CMK (cell line): ENCODE measurements at regions not wholly inside any gene's neighbourhood (a gene's known extent, or its start where the extent isn't known, plus 50 kb on each side); places are given as distances from the start of the nearest gene placed in this dataset.
"Not testable (repeated sequence)": the region's sequence is repeated elsewhere in the genome, so short reads cannot be mapped to it uniquely, and the experiment has no call there.

Experiments
- DNase-seq: peaks from one replicate; pipeline ENCODE4 v3.0.0-alpha.2; 2010; ENCODE audit warnings: low read depth

GRCh38 chr2:129796225-129796624 is 183.2 kb upstream of the RAB6C start:
- DNase-seq = no peak

DNA sequence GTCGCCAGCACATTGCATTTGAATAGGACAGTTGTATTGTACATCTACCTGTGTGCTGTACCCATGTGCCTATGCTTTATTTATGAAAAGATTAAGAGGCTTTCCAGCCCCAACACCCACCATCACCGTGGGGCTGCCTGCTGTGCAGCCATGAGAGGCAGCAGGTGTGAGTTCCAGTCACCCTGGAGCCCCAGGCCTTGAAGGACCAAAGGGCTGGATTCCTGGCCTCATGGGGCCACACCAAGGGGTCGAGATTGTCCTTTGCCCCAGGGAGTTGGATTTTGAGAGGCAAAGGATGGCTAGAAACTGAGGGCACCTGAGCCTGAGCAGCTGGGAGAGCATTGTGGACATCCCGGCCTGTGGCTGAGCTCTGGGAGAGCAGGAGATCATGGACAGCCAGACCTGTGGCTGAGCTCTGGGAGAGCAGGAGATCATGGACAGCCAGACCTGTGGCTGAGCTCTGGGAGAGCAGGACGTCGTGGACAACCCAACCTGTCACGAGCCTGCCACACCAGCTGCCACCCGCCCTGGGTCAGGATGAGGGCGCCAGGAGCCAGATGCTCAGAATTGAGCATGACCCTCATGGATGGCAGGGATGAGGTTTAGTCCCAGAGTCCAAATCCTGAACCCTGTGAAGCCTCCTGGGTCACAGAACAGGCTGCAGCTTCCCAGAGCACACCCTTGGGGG is 182.5 kb upstream of the RAB6C start:
- DNase-seq = no peak

DNA sequence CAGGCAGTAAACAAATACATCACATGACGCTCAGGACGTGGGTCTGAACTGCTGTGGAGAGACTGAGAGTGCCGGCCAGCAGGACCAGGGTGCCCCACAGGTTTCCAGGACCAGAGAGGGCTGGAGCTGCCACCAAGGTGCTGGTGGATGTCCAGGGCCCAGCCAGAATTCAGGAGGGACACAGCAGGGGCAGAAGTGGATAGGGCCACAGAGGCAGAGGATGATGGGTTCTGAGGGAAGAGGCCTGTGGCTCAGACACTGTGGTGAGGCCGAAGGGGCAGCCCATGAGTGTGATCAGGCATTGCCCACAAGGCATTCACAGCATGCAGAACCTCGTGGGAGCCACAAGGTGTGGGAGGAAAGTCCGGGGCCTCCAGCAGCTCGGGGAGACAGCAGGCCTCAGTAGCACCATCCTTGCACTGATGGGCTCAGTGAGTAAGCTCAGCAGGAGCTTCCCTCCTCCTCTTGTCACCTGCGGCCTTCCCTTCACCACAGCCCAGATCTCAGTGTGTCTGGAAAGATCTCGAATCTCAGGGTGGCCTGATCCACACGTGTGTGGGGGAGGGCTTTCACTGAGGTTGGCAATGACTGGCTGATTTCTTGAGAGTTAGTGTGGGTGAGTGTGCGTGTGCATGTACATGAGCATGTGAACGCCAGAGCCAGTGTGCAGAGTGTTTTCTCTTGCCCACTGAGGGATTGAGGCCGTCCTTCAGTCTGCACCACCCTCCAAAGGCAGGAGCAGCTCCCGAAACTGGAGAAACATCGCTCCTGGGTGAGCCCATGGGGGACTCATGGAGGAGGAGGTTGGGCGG is 181.8 kb upstream of the RAB6C start:
- DNase-seq = no peak

- no peak for DNase-seq
Observed at GRCh38 chr2:129798301-129798581, 181.2 kb upstream of the RAB6C start.

DNA sequence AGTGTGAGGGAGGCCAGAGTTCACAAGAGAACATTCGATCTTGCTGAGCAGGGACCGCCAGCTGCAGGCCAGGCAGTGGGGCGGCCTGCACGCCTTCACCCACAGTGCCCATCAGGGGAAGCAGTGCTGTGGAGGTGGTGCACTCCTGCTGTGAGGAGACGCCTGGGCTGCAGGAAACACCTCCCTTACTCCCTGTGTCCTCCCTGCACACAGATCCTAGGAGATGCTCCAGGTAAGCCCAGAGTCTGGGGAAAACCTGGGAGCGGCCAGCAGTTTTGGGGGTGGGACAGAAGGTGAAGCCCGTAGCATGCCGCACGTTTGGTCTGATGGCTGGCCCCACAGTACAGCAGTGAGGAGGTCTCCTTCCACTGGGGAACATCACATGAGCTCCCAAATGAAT is 180.8 kb upstream of the RAB6C start:
- DNase-seq = no peak

DNA sequence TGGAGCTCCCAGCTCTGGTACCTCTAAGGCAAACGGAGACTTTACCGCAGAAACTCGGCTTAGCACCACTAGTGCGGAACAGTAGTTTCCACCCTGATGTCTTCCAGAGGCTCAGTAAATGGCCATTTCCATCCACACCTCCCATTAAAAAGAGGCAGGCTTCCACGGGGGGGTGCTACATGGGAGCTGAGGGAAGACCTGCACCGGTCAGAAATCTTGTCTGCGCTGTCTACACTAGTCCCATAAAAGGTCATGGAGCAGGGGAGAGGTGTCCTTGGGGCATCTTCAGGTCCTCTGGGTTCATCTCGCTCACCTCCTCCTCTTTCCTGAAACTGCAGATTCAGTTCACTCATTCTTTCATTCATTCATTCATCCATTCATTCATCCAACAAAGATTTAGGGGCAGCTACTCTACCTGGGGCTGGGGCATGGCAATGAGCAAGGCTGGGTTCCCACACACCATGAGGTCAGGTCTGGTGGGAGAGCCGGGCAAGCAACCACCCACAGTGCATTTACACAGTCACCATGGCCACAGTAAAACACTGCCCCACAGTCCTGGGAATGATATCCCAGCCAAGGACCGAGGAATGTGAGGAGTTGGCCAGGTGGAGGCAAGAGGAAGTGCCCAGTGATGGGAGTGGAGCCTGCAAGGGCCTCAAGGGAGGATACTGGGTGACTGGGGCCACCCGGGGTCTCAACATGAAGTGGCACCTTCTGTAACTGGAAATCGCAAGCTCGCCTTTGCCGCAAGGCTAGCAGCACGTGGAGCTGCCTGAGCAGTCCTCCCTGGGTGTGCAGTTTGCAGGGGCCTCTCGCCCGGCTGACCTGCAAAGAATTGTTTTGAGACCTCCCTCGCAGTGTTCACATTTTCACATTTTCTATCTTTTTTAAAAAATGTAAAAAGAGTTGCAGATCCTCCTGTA is 180.2 kb upstream of the RAB6C start:
- no peak for DNase-seq

- DNase-seq = no peak
Observed at GRCh38 chr2:129800285-129800684, 179.2 kb upstream of the RAB6C start.

DNA sequence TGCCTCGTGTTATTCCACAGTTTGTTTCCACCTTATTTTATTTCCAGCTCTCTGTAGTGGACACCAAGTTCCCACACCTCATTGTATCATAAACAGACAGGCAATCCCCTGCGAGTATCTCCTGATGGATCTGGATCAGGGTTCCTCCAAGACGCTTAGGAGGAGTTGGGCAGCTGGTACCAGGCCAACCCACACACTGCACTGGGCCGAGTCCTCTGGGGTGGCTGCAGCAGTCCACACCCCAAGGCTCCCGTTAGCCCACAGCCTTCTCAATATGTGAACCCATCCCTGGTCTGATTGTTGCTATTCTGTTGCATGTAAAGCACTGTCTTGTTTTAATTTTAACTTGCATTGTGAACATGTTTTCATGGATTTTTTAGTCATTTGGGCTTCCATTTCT is 178.8 kb upstream of the RAB6C start:
- no peak for DNase-seq

- no peak for DNase-seq
Observed at GRCh38 chr2:129801575-129801974, 177.9 kb upstream of the RAB6C start.

DNA sequence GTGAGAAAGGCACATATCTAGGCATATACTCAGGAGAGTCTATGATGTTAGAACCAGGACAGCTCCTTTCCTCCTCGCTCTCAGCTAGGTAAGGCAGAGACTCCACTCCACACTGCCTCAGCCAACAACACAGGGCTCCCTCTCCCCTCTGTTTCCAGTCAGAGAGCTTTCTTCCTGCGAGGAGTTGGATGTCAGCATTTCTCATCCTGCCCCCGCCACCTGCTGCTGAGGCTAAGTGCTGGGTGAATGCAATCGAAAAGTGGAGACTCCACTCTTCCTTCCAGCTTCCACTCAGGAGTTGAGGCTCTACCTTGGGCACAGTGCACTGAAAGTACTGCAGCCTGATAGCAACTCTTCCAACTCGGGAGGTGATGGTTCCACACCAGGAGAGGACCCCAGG is 177.2 kb upstream of the RAB6C start:
- no peak for DNase-seq

- DNase-seq = no peak
Observed at GRCh38 chr2:129803032-129803431, 176.4 kb upstream of the RAB6C start.

DNA sequence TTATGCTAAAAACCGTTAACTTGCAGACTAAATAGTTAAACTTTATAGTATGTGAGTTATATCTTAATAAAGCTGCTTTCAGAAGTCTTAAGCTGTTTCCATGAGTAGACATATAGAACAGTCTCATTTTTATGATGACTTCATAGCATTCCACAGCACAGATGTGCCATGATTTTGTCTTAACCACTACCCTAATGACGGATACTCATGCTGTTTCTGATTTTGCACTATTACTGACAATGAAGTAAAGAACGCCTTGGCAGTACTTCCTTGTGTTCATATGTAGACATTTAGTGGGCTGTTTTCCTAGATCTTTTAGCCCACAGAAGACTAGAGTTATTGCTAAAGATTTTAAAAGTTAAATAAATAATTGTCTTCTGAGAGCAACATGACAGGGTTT is 175.6 kb upstream of the RAB6C start:
- no peak for DNase-seq

DNA sequence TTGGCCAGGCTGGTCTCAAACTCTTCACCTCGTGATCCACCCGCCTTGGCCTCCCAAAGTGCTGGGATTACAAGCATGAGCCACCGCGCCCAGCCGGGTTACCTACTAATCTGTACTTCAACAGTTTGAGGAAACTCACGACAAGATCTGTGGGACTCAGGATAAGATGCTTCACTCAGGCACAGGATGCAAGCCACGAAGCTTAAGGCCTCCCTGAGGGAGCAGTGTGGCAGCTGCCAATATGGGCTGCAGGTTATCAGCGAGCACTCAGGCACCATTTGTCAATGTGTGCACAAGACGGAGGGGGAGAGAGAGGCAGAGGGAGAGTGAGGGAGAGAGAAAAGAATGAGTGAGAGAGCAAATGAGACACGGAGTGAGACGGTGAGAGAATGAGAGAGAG is 173.6 kb upstream of the RAB6C start:
- DNase-seq = no peak

- no peak for DNase-seq
Observed at GRCh38 chr2:129806317-129806716, 173.1 kb upstream of the RAB6C start.

- no peak for DNase-seq
Observed at GRCh38 chr2:129806990-129807389, 172.5 kb upstream of the RAB6C start.

DNA sequence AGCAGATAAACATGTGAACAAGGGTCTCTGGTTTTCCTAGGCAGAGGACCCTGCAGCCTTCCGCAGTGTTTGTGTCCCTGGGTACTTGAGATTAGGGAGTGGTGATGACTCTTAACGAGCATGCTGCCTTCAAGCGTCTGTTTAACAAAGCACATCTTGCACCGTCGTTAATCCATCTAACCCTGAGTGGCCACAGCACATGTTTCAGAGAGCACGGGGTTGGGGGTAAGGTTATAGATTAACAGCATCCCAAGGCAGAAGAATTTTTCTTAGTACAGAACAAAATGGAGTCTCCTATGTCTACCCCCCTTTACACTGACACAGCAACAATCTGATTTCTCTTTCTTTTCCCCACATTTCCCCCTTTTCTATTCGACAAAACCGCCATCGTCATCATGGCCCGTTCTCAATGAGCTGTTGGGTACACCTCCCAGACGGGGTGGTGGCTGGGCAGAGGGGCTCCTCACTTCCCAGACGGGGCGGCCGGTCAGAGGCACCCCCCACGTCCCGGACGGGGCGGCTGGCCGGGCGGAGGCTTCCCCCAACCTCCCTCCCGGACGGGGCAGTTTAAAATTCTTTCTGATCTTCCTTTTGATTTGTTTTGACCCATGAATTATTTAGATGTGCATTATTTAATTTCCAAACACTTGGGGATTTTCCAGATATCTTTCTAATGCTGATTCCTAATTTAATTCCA is 171.7 kb upstream of the RAB6C start:
- DNase-seq = not testable (repeated sequence)

- DNase-seq = no peak
Observed at GRCh38 chr2:129810521-129810920, 168.9 kb upstream of the RAB6C start.

GRCh38 chr2:129812071-129812470 is 167.4 kb upstream of the RAB6C start:
- no peak for DNase-seq

DNA sequence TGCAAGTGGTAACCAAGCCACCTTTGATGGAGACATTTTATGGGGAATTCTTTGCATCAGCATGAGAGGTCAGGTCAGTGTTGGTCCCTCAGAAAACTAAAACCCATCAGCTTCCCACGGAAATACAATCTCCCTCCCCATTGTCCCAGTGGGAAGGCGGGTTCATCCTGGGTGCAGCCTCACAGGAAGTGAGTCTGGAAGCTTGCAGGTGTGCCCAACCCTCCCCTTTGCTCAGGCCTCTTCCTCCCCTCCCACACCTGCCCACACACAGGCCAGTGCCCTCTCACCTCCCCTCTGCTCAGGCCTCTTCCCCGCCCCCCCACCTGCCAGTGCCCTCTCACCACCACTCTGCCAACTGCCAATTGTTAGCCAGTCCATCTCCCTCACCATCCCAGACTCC is 166.8 kb upstream of the RAB6C start:
- DNase-seq = no peak

DNA sequence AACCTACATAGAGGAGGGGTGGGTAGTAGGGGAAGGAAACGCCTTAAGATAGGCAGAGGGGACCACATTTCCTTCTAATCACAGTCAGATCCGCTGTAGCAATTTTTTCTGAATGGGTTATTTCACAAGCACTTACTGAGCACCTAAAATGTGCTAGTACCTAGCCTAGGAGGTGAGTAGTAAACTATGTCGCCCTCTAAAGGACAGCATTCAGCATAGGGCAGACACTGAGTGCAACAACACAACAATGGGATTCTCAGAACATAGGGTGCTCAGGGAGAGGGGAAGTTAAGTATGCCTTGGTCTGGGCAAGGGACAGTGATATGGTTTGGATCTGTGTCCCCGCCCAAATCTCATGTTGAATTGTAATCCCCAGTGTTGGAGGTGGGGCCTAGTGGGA is 166.1 kb upstream of the RAB6C start:
- no peak for DNase-seq

- no peak for DNase-seq
Observed at GRCh38 chr2:129816813-129817574, 162.5 kb upstream of the RAB6C start.

GRCh38 chr2:129819855-129820254 is 159.6 kb upstream of the RAB6C start:
- DNase-seq = no peak
